Fibroblast of the aortic adventitia (primary cell): ENCODE measurements at regions not wholly inside any gene's neighbourhood (a gene's known extent, or its start where the extent isn't known, plus 50 kb on each side); places are given as distances from the start of the nearest gene placed in this dataset.

Experiments
- DNase-seq: peaks from one replicate; pipeline ENCODE4 v3.0.0-alpha.2; 2010; ENCODE audit warnings: low read depth
- H3K4me3 ChIP-seq: 2 replicates; pipeline ENCODE4 v1.5.1; 2011; ENCODE audit warnings: low read depth, mild to moderate bottlenecking, control low read depth, low read length, moderate library complexity
- CTCF ChIP-seq: IDR thresholded peaks from 2 replicates; pipeline ENCODE4 v1.5.1; 2011; ENCODE audit warnings: mild to moderate bottlenecking, low read length, control low read depth, inconsistent platforms; ENCODE audit not compliant: insufficient read depth

- no peak for DNase-seq
- TF ChIP-seq CTCF: no peak
- no peak overlapping the region for H3K4me3 ChIP-seq
Observed at GRCh38 chr13:78897200-78897599, 238.2 kb upstream of the OBI1 start.

- DNase-seq: no peak
- no peak overlapping the region for H3K4me3 ChIP-seq
- TF ChIP-seq CTCF: no peak
Observed at GRCh38 chr13:78884571-78884970, 225.6 kb upstream of the OBI1 start.

DNA sequence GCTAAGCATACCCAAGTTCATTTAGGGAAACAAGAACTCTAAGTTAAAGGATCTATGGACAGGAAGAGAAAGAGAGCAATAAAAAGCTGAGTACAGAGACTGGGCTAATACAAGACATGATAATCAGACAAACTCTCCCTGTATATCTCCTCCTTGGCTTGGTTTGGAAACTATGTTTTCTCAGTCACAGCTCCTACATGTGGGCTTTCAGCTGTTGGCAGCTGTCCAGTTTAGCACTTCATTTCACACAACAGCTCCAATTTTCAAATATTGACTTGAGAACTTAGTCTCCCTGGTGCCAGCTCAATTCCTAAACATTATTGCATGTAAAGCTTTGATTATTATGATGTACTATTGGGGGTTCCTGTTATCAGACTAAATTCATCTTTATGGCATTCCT lies 222.8 kb upstream of the OBI1 start:
- no peak overlapping the region for H3K4me3 ChIP-seq
- DNase-seq: no peak
- no peak for TF ChIP-seq CTCF

GRCh38 chr13:78881054-78881453 lies 222.1 kb upstream of the OBI1 start:
- no peak for TF ChIP-seq CTCF
- no peak overlapping the region for H3K4me3 ChIP-seq
- DNase-seq: no peak

DNA sequence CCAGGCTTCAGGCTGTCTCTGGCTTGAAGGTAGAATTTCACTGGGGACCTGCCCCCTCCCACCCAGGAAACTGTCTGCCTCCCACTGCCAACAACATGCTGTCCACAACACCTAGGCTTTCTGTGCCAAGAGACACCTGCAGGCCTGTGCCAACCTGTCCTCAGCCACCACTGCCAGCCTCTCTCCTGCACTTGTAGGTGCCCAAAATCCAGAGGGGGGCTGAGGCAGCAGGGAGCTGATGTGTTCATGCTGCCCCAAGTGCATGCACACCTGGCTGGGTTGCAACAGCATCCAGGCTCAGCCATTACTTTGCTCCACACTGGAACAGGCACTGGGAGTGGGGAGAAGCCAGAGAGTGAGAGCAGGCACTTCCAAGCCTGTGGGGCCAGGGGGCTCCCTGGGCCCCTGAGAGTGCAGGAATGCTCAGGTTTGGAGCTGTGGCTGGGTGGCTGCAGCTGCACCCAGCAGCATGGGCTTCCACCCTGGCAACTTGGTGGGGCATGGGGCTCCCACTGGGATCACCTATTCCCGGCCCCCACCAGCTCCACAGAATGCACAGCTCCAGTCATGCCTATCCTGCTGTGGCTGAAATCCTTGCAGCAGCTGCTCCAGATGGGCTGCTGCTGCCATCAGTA lies 218.1 kb upstream of the OBI1 start:
- no peak for TF ChIP-seq CTCF
- H3K4me3 ChIP-seq: no peak overlapping the region
- no peak for DNase-seq

GRCh38 chr13:78875792-78876580 lies 217.0 kb upstream of the OBI1 start:
- DNase-seq: no peak
- no peak overlapping the region for H3K4me3 ChIP-seq
- TF ChIP-seq CTCF: no peak
